Liver (tissue), 8 donors: ENCODE measurements at regions not wholly inside any gene's neighbourhood (a gene's known extent, or its start where the extent isn't known, plus 50 kb on each side); places are given as distances from the start of the nearest gene placed in this dataset.

ENCODE experiments used
- DNase-seq: peaks from one replicate; pipeline ENCODE4 v3.0.0-alpha.2; 2017; ENCODE audit warnings: low spot score
- H3K27ac ChIP-seq, 2 donors: one replicate each; pipeline ENCODE4 v1.7.0; 2013; ENCODE audit warnings: inconsistent platforms in 2 of 2, low read length in 2 of 2, control low read depth in 1 of 2, low read depth in 1 of 2, mild to moderate bottlenecking in 1 of 2
- H3K27me3 ChIP-seq, 4 donors: one replicate each; pipeline versions ENCODE4 v1.6.1 to v1.7.0; 2013; ENCODE audit warnings: low read length in 3 of 4, inconsistent platforms in 1 of 4, mild to moderate bottlenecking in 1 of 4, moderate library complexity in 1 of 4; ENCODE audit not compliant: control insufficient read depth in 4 of 4, insufficient read depth in 4 of 4
- H3K36me3 ChIP-seq, 4 donors: one replicate each; pipeline versions ENCODE4 v1.6.1 to v1.7.0; 2013; ENCODE audit warnings: low read length in 3 of 4, mild to moderate bottlenecking in 3 of 4, low read depth in 1 of 4, moderate library complexity in 1 of 4; ENCODE audit not compliant: control insufficient read depth in 4 of 4, insufficient read depth in 3 of 4
- H3K4me1 ChIP-seq, 4 donors: one replicate each; pipeline versions ENCODE4 v1.6.1 to v1.7.0; 2013; ENCODE audit warnings: low read length in 3 of 4, mild to moderate bottlenecking in 3 of 4, moderate library complexity in 1 of 4; ENCODE audit not compliant: control insufficient read depth in 4 of 4, insufficient read depth in 4 of 4
- H3K4me3 ChIP-seq, 3 donors: one replicate each; pipeline versions ENCODE4 v1.6.1 to v1.7.0; 2013; ENCODE audit warnings: low read length in 3 of 3, control low read depth in 1 of 3, low read depth in 1 of 3, mild to moderate bottlenecking in 1 of 3
- H3K9ac ChIP-seq, 2 donors: one replicate each; pipeline ENCODE4 v1.7.0; 2013; ENCODE audit warnings: low read length in 2 of 2, mild to moderate bottlenecking in 2 of 2, moderate library complexity in 2 of 2, control low read depth in 1 of 2, low read depth in 1 of 2
- H3K9me3 ChIP-seq, 4 donors: one replicate each; pipeline versions ENCODE4 v1.6.1 to v1.7.0; 2013; ENCODE audit warnings: low read length in 3 of 4; ENCODE audit not compliant: control insufficient read depth in 4 of 4
- ATF3 ChIP-seq: IDR thresholded peaks from 2 replicates; pipeline ENCODE4 v1.6.1; 2016; ENCODE audit warnings: antibody characterized with exemption
- CTCF ChIP-seq: fragments of 150-350 bp; IDR thresholded peaks from 2 replicates; pipeline ENCODE4 v1.5.1; 2017; ENCODE audit warnings: improper control_type of control experiment, low read depth, low read length; ENCODE audit not compliant: missing input control
- EGR1 ChIP-seq, 2 donors: IDR thresholded peaks; 2 replicates each; pipeline ENCODE4 v1.6.1; 2016 to 2018; ENCODE audit warnings: antibody characterized with exemption in 2 of 2, low read depth in 2 of 2
- FOXA1 ChIP-seq: IDR thresholded peaks from 2 replicates; pipeline ENCODE4 v1.6.1; 2016; ENCODE audit warnings: antibody characterized with exemption
- NR2F2 ChIP-seq: IDR thresholded peaks from 2 replicates; pipeline ENCODE4 v1.6.1; 2016; ENCODE audit warnings: antibody characterized with exemption
- RAD21 ChIP-seq, 2 donors: IDR thresholded peaks; 2 replicates each; pipeline ENCODE4 v1.6.1; 2016; ENCODE audit warnings: antibody characterized with exemption in 2 of 2, mild to moderate bottlenecking in 2 of 2
- REST ChIP-seq: IDR thresholded peaks from 2 replicates; pipeline ENCODE4 v1.6.1; 2016; ENCODE audit warnings: antibody characterized with exemption, mild to moderate bottlenecking
- TAF1 ChIP-seq: conservative IDR thresholded peaks from 2 replicates; pipeline ENCODE4 v1.6.1; 2016; ENCODE audit warnings: antibody characterized with exemption, mild to moderate bottlenecking
- WGBS: extraction: QIAGEN DNeasy Blood & Tissue Kit; methylation state at CpG from one replicate; pipeline ENCODE4 v1.1.7; 2013; 5-methylcytosine and 5-hydroxymethylcytosine counted together
- donor health status: healthy.
- donor health status: healthy.
- donor health status: healthy.
- donor health status: healthy.
- donor health status: healthy.

- TF ChIP-seq FOXA1, result no peak
- no peak for TF ChIP-seq RAD21 (IDR thresholded peaks at IDR 0.05)
- TF ChIP-seq NR2F2, result no peak
- TF ChIP-seq CTCF, result no peak
These were observed 254.9 kb downstream of the AACS start (continued) for GRCh38 chr12:125320177-125320576.

- WGBS, result 62% methylated on average over 9 of the region's 9 CpGs
- TF ChIP-seq ATF3, result no peak
- Histone ChIP-seq H3K4me1 (no peaks in the 10 kb centered on the region), H3K27ac (no peak overlapping the region), H3K27me3 (peaks cover 0 to 13% (median 0%) of the 10 kb centered on the region in 4 donors), H3K9me3 (peaks cover 0 to 5% (median 0%) of the 10 kb centered on the region in 4 donors), H3K36me3 (no peaks in the 10 kb centered on the region), H3K4me3 (no peak overlapping the region), H3K9ac (no peak overlapping the region)
- DNase-seq, result no peak
These were observed 259.7 kb downstream of the AACS start for GRCh38 chr12:125324861-125325490.

- Histone ChIP-seq H3K27me3 (peaks cover 0 to 19% (median 0%) of the 10 kb centered on the region in 4 donors), H3K4me1 (peaks cover 0 to 8% (median 2%) of the 10 kb centered on the region in 4 donors), H3K4me3 (no peak overlapping the region), H3K9me3 (peaks cover 0 to 5% (median 0%) of the 10 kb centered on the region in 4 donors), H3K9ac (no peak overlapping the region), H3K27ac (no peak overlapping the region), H3K36me3 (no peaks in the 10 kb centered on the region)
- DNase-seq, result no peak
- 78% methylated on average over 16 of the region's 16 CpGs for WGBS
- TF ChIP-seq ATF3 (no peak), TAF1 (no peak), REST (no peak), EGR1 (IDR thresholded peaks at IDR 0.05; ENCODE audit: low read depth in 2 of 2) (no peak), RAD21 (IDR thresholded peaks at IDR 0.05) (no peak), CTCF (no peak)
These were observed 264.2 kb downstream of the AACS start for GRCh38 chr12:125329239-125330102.
